Heart right ventricle (tissue), 16 donors: ENCODE measurements at regions not wholly inside any gene's neighbourhood (a gene's known extent, or its start where the extent isn't known, plus 50 kb on each side); places are given as distances from the start of the nearest gene placed in this dataset.
A peak's percentile ranks its signal among the peaks of the same experiment; 100 is the strongest.
"Not testable (repeated sequence)": the region's sequence is repeated elsewhere in the genome, so short reads cannot be mapped to it uniquely, and the experiment has no call there.

Experiments used
- ATAC-seq, 8 donors: fragments of 200-7000 bp; cut with Tn5 transposase; one replicate each; pipeline ENCODE4 v1.9.1; 2020; ENCODE audit warnings: mild to moderate bottlenecking in 8 of 8, moderate library complexity in 8 of 8, moderate number of reproducible peaks in 1 of 8
- DNase-seq, 2 donors: peaks; one replicate each; pipeline ENCODE4 v3.0.0-alpha.2; 2020
- H3K27ac ChIP-seq, 10 donors: fragments of 200-600 bp; sonication (generic) in 2 of 10; one replicate each; pipeline versions ENCODE4 v1.5.0 to v1.8.0; 2020 to 2022; ENCODE audit warnings: mild to moderate bottlenecking in 3 of 10
- H3K27me3 ChIP-seq, 7 donors: fragments of 200-600 bp; one replicate each; pipeline ENCODE4 v1.8.0; 2021 to 2022; ENCODE audit warnings: mild to moderate bottlenecking in 2 of 7
- H3K36me3 ChIP-seq, 9 donors: fragments of 200-600 bp; sonication (generic) in 1 of 9; one replicate each; pipeline versions ENCODE4 v1.5.0 to v1.8.0; 2020 to 2022; ENCODE audit warnings: mild to moderate bottlenecking in 2 of 9
- H3K4me1 ChIP-seq, 9 donors: fragments of 200-600 bp; sonication (generic) in 1 of 9; one replicate each; pipeline versions ENCODE4 v1.5.0 to v1.8.0; 2020 to 2022; ENCODE audit warnings: mild to moderate bottlenecking in 4 of 9
- H3K4me3 ChIP-seq, 10 donors: fragments of 200-600 bp; sonication (generic) in 2 of 10; one replicate each; pipeline versions ENCODE4 v1.5.0 to v1.8.0; 2020 to 2022; ENCODE audit warnings: mild to moderate bottlenecking in 7 of 10, moderate library complexity in 2 of 10
- H3K9me3 ChIP-seq, 11 donors: fragments of 200-600 bp in 10 of 11; sonication (generic) in 2 of 11; one replicate each; pipeline versions ENCODE4 v1.5.0 to v1.8.0; 2013 to 2022; ENCODE audit warnings: mild to moderate bottlenecking in 2 of 11, control low read depth in 1 of 11, moderate library complexity in 1 of 11
- CTCF ChIP-seq, 9 donors: fragments of 200-600 bp; sonication (generic) in 2 of 9; IDR thresholded peaks; one replicate each; pipeline versions ENCODE4 v1.5.0 to v1.8.0; 2021 to 2022; ENCODE audit warnings: antibody characterized with exemption in 9 of 9, mild to moderate bottlenecking in 5 of 9, moderate library complexity in 1 of 9
- WGBS, 2 donors: extraction: QIAGEN DNeasy Blood & Tissue Kit; methylation state at CpG; one replicate each; pipeline ENCODE4 v1.1.7; 2013; ENCODE audit warnings: inconsistent platforms in 1 of 2; 5-methylcytosine and 5-hydroxymethylcytosine counted together
- intact Hi-C, 10 donors: fragments of 100-400 bp; cut with DNase I; formaldehyde crosslinking; loops; one replicate each; pipeline versions ENCODE4 v1.11.1 to v1.14.2; 2022
- donor health status: Arrhythmogenic right ventricular cardiomyopathy.
- donor health status: ischemic (EF 13 %, LVEDD 7.1; RV severe dilation, severe dysfunction).
- donor health status: healthy with polysubstance abuse.
- donor health status: DM: no; HTN: yes; CAD: no.
- donor health status: DM: no; HTN: no; CAD: no.
- donor health status: ischemic (EF 25% LVEDD 6.9; RV normal size, moderate dysfunction).
- donor health status: ischemic (EF 25% LVEDD 5.7; RV mildly dilated, moderate dysfunction).
- donor health status: healthy.
- donor health status: DM: yes; HTN: yes; CAD: no.
- donor health status: Ischemic cardiomyopathy.
- donor health status: ischemic (EF 35%, LVEDD 5.7; RV mildly dilated, moderate dysfunction).
- donor health status: nonischemic (EF 11% LVEDD 7.7; RV severe dilation, severe dysfunction).
- donor health status: DM: yes; HTN: yes; CAD: no.
- donor health status: PGD.
- donor health status: ischemic (EF 29% LVEDD 5.4; RV normal size, mild dysfunction).
- donor health status: nonischemic (EF 23%, LVEDD 6.1; RV moderate dilation, normal function).

DNA sequence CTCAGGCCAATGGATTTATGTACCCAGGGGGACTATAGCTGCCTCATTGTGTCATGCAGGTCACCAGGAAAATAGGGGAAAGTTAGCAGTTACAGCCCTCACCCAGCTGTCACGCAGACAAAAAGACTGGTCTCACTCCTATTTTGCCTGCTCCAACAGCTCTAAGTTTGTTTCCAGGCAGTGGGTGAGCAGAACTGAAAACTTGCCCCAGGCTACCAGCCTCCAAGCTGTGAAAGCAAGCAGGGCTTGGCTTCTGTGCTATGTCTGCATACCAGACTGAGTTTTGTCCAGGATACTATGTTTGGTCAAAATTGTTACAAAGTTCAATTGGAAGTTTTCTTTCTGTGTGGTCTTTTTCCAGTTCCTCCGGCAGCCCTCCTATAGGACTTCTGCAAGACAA is 628.4 kb downstream of the FAM133A start:
- H3K36me3 ChIP-seq = no peaks in the 10 kb centered on the region
- TF ChIP-seq CTCF (IDR thresholded peaks at IDR 0.05) = no peak
- no peak for DNase-seq
- no peak overlapping the region for H3K27ac ChIP-seq
- no peaks in the 10 kb centered on the region for H3K4me1 ChIP-seq
- no peaks in the 10 kb centered on the region for H3K27me3 ChIP-seq
- no peak overlapping the region for H3K4me3 ChIP-seq
- intact Hi-C loops = no loop called here
- no peak for ATAC-seq
- H3K9me3 ChIP-seq = peaks cover 0 to 42% (median 0%) of the 10 kb centered on the region in 11 donors
- 68 to 73% methylated on average over 2 of the region's 2 CpGs for WGBS, 2 donors

- no peak for TF ChIP-seq CTCF (IDR thresholded peaks at IDR 0.05)
- 58 to 60% methylated on average over 1 of the region's 1 CpG for WGBS, 2 donors
- Histone ChIP-seq H3K4me1 (no peaks in the 10 kb centered on the region), H3K9me3 (no peaks in the 10 kb centered on the region), H3K4me3 (peak overlapping the region in 1 of 10 donors; percentile 8), H3K27me3 (no peaks in the 10 kb centered on the region), H3K27ac (no peak overlapping the region), H3K36me3 (no peaks in the 10 kb centered on the region)
- intact Hi-C loops = no loop called here
- no peak for DNase-seq
- ATAC-seq = no peak
These were observed 655.2 kb downstream of the FAM133A start for GRCh38 chrX:94329182-94329581.

GRCh38 chrX:94341730-94342129 is 667.7 kb downstream of the FAM133A start:
- H3K4me1 ChIP-seq, H3K9me3 ChIP-seq, ATAC-seq, H3K27me3 ChIP-seq, H3K27ac ChIP-seq, H3K36me3 ChIP-seq, H3K4me3 ChIP-seq, DNase-seq, intact Hi-C loops: not testable (repeated sequence)
- 84 to 85% methylated on average over 7 of the region's 7 CpGs for WGBS, 2 donors

GRCh38 chrX:94361241-94361640 is 687.2 kb downstream of the FAM133A start:
- WGBS, 2 donors = 68 to 75% methylated on average over 10 of the region's 10 CpGs
- H3K9me3 ChIP-seq = no peaks in the 10 kb centered on the region
- no peak for DNase-seq
- no peaks in the 10 kb centered on the region for H3K4me1 ChIP-seq
- intact Hi-C loops = no loop called here
- no peak for TF ChIP-seq CTCF (IDR thresholded peaks at IDR 0.05)
- no peak overlapping the region for H3K4me3 ChIP-seq
- H3K36me3 ChIP-seq = no peaks in the 10 kb centered on the region
- no peak overlapping the region for H3K27ac ChIP-seq
- no peak for ATAC-seq
- H3K27me3 ChIP-seq = no peaks in the 10 kb centered on the region

- H3K9me3 ChIP-seq = no peaks in the 10 kb centered on the region
- H3K27me3 ChIP-seq = no peaks in the 10 kb centered on the region
- intact Hi-C loops = no loop called here
- H3K36me3 ChIP-seq = no peaks in the 10 kb centered on the region
- no peak overlapping the region for H3K27ac ChIP-seq
- TF ChIP-seq CTCF (IDR thresholded peaks at IDR 0.05) = no peak
- ATAC-seq (no peak), DNase-seq (no peak)
- no peak overlapping the region for H3K4me3 ChIP-seq
- H3K4me1 ChIP-seq = no peaks in the 10 kb centered on the region
- WGBS, 2 donors = 81 to 83% methylated on average over 3 of the region's 3 CpGs
These were observed 691.7 kb downstream of the FAM133A start for GRCh38 chrX:94365736-94366135.
